ENCODE measurements at regions not wholly inside any gene's neighbourhood (a gene's known extent, or its start where the extent isn't known, plus 50 kb on each side); places are given as distances from the start of the nearest gene placed in this dataset.

DNA sequence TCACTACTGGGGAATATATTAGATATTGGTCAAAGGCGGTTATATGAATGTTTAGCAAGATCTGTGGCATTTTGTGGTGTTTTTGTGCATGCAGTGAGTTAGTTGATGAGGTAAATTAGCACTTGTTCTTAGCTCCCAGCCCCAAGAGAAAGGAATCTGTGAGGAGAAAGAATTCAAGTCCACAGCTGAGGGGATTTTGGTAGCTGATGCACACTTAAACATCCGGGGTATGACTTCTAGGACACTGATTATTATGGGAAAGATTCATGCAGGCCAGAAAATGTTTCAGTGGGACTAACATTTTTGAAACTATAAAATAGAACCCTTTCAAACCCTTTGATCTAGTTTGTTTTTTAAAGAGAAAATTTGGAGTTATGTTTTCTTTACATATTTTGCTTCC lies 118.2 kb upstream of the RPS23 start:
- peak overlapping the region; percentile 59 for H3K4me2 ChIP-seq (ENCODE audit: low read length)
- no TSS peak for BruUV-seq (replicated peaks)
- CTCF ChIA-PET: no interaction called here

DNA sequence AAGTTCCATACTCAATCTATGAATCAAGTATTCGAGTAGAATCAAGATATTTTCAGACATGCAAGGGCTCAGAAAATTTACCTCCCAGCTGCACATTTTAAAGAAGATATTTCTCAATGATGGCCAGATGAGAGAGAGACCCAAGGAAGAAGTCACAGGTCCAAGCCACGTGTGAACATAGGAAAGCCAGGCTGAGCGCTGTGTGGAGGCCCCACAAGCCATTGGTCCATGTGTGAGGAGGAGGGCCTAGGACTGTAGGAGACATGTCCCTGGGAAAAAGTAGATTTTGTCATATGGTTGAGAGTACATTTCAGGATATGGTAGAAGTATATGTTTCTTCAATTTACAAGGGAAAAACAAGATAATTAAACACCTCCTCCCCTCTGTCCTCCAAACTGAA lies 115.8 kb upstream of the RPS23 start:
- Histone ChIP-seq H4K20me1 (ENCODE audit: insufficient read depth) (no peaks in the 10 kb centered on the region), H3K4me2 (ENCODE audit: low read length) (no peak overlapping the region), H3K9me2 (ENCODE audit: insufficient read depth) (no peaks in the 10 kb centered on the region), H3K27ac (ENCODE audit: low read depth, low read length) (no peak overlapping the region), H3K27me3 (ENCODE audit: insufficient read depth, low read length) (no peaks in the 10 kb centered on the region), H3K36me3 (ENCODE audit: control insufficient read depth in 1 of 2, insufficient read depth in 2 of 2, low read length in 2 of 2) (no peaks in the 10 kb centered on the region), H3K9ac (ENCODE audit: low read length) (no peak overlapping the region), H3K4me1 (ENCODE audit: control insufficient read depth in 1 of 2, insufficient read depth in 2 of 2, low read length in 2 of 2) (peaks cover 13 to 29% of the 10 kb centered on the region in 2 experiments), H2AFZ (ENCODE audit: low read depth, low read length, poor library complexity, severe bottlenecking) (no peak overlapping the region), H3K9me3 (ENCODE audit: control insufficient read depth in 1 of 2, insufficient read depth in 1 of 2, low read depth in 1 of 2, low read length in 2 of 2) (no peaks in the 10 kb centered on the region), H3K79me2 (ENCODE audit: insufficient read depth, low read length) (no peaks in the 10 kb centered on the region), H3K4me3 (replicated peaks in 1 of 2; ENCODE audit: low read depth in 1 of 2, low read length in 2 of 2) (no peak overlapping the region)
- ChIA-PET RAD21 (ENCODE audit: low non-redundant PET in 1 of 2, low total read pairs in 2 of 2, uncharacterized antibody in 2 of 2, unreplicated experiment in 2 of 2) (no interaction called here), CTCF (no interaction called here), POLR2A (no interaction called here)
- no TSS peak for BruUV-seq (replicated peaks)
- DNase-seq (ENCODE audit: low read depth, low spot score): no peak
- no peak for TF ChIP-seq TCF7L2 (IDR thresholded peaks at IDR 0.05; ENCODE audit: borderline replicate concordance, extremely low read depth, insufficient read depth, insufficient read length)
- TF ChIP-seq POLR2A (IDR thresholded peaks at IDR 0.05; ENCODE audit: borderline replicate concordance, extremely low read depth, insufficient read depth, insufficient read length): no peak
- no peak for TF ChIP-seq ATF3 (IDR thresholded peaks at IDR 0.05)
- no peak for TF ChIP-seq RAD21 (IDR thresholded peaks at IDR 0.05; ENCODE audit: low read depth)
- no peak for TF ChIP-seq CTCF (IDR thresholded peaks at IDR 0.05 in 2 of 3, conservative IDR thresholded peaks at IDR 0.05 in 1 of 3; ENCODE audit: borderline replicate concordance in 1 of 3, insufficient read depth in 1 of 3, low read depth in 2 of 3, low read length in 2 of 3)
- TF ChIP-seq EZH2phosphoT487 (IDR thresholded peaks at IDR 0.05; ENCODE audit: borderline replicate concordance): no peak
- TF ChIP-seq MAX (IDR thresholded peaks at IDR 0.05): no peak
- no peak for TF ChIP-seq SP1 (IDR thresholded peaks at IDR 0.05; ENCODE audit: low read depth)
- no peak for TF ChIP-seq EZH2 (IDR thresholded peaks at IDR 0.05)
- TF ChIP-seq CEBPB (IDR thresholded peaks at IDR 0.05; ENCODE audit: low read depth): no peak
- no peak for ATAC-seq
- intact Hi-C loops (cut with micrococcal nuclease): no loop called here

More for the DNA sequence above, 118.2 kb upstream of the RPS23 start:
- H3K36me3 ChIP-seq (ENCODE audit: control insufficient read depth in 1 of 2, insufficient read depth in 2 of 2, low read length in 2 of 2): no peaks in the 10 kb centered on the region
- H4K20me1 ChIP-seq (ENCODE audit: insufficient read depth): no peaks in the 10 kb centered on the region
- POLR2A ChIA-PET: no interaction called here
- H3K9me2 ChIP-seq (ENCODE audit: insufficient read depth): no peaks in the 10 kb centered on the region
- no peaks in the 10 kb centered on the region for H3K27me3 ChIP-seq (ENCODE audit: insufficient read depth, low read length)
- no peak overlapping the region for H3K27ac ChIP-seq (ENCODE audit: low read depth, low read length)
- H3K79me2 ChIP-seq (ENCODE audit: insufficient read depth, low read length): no peaks in the 10 kb centered on the region
- peak overlapping the region; percentile 9; the same call in 1 of the 2 replicates for H3K9ac ChIP-seq (ENCODE audit: low read length)
- no peaks in the 10 kb centered on the region for H3K9me3 ChIP-seq (ENCODE audit: control insufficient read depth in 1 of 2, insufficient read depth in 1 of 2, low read depth in 1 of 2, low read length in 2 of 2)
- H3K4me1 ChIP-seq (ENCODE audit: control insufficient read depth in 1 of 2, insufficient read depth in 2 of 2, low read length in 2 of 2): peaks cover 5 to 17% of the 10 kb centered on the region in 2 experiments
- intact Hi-C loops (cut with micrococcal nuclease): no loop called here
- ATAC-seq: 0 out of 2 replicates have a peak, but pooled peaks have one; percentile 14
- TF ChIP-seq POLR2A (IDR thresholded peaks at IDR 0.05; ENCODE audit: borderline replicate concordance, extremely low read depth, insufficient read depth, insufficient read length): peak; percentile 12
- TF ChIP-seq ATF3 (IDR thresholded peaks at IDR 0.05): no peak
- DNase-seq (ENCODE audit: low read depth, low spot score): no peak
- RAD21 ChIA-PET (ENCODE audit: low non-redundant PET in 1 of 2, low total read pairs in 2 of 2, uncharacterized antibody in 2 of 2, unreplicated experiment in 2 of 2): no interaction called here
- H2AFZ ChIP-seq (ENCODE audit: low read depth, low read length, poor library complexity, severe bottlenecking): peak overlapping the region; percentile 59
- H3K4me3 ChIP-seq (replicated peaks in 1 of 2; ENCODE audit: low read depth in 1 of 2, low read length in 2 of 2): no peak overlapping the region
